Activated CD8-positive, alpha-beta memory T cell treated with anti-CD3 and anti-CD28 coated beads, Interleukin-2, amount 50 U/mL, for 24 hours (primary cell): ENCODE measurements at regions not wholly inside any gene's neighbourhood (a gene's known extent, or its start where the extent isn't known, plus 50 kb on each side); places are given as distances from the start of the nearest gene placed in this dataset.

Experiments
- DNase-seq: peaks from one replicate; pipeline ENCODE4 v3.0.0-alpha.2; 2020; ENCODE audit errors: extremely low read depth

GRCh38 chr2:64369706-64370105 is 84.3 kb upstream of the LGALSL start:
- no peak for DNase-seq

GRCh38 chr2:64371727-64372126 is 82.2 kb upstream of the LGALSL start:
- no peak for DNase-seq

DNA sequence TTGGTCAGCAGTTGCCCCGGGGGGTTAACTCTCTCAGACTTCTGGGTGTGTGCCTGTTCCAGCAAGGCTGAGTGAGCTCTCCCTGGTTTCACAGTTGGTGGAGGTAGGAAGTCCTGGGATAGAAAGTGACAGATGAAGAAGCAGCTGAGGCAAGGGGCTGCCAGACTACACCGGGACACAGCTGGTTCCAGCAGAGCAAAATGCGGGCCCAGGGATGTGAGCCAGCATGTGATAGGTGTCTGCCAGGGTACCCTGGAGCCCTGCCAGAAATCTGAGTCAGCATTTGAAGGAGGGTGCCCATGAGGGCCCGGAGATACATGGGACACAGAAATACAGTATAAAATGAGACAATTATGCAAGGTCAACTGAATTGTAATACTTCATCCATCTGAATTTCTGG is 79.3 kb upstream of the LGALSL start:
- DNase-seq: no peak

DNA sequence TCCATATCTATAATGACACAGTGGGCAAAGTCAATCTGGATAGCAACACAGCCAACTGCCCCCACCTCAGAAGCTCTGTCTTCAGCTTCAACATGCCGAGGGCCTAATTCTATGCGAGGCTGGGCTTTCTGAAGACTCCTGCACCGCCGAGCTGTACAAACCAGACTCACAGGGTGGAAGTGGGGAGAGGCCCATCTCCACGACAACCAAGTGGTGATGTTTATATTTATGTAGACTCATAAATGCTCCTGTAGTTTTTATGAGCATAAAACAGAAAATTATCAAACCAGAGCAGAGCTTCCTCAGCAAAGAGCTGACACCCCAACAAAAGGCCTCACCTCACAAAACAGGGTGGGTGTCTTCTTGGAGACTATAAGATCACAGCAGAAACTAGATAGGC is 77.0 kb upstream of the LGALSL start:
- DNase-seq: no peak

DNA sequence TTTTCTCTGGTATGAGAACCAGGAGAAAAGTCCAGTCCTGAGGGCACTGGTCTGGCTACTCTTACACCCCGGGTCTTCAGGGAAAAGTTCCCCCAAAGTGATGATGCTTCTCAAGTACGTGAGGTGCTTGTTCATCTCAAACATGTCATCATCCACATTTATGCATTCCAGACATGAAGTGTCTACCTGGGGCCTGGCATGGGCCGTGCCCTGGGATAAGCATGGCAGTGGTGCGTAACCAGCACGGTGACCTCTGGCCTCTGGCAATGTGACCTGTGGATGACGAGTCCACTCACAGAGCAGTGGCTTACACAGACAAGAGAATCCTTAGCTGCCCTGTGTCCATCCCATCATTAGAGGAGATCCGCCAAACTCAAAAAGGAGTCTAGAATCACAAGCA is 74.8 kb upstream of the LGALSL start:
- no peak for DNase-seq

DNA sequence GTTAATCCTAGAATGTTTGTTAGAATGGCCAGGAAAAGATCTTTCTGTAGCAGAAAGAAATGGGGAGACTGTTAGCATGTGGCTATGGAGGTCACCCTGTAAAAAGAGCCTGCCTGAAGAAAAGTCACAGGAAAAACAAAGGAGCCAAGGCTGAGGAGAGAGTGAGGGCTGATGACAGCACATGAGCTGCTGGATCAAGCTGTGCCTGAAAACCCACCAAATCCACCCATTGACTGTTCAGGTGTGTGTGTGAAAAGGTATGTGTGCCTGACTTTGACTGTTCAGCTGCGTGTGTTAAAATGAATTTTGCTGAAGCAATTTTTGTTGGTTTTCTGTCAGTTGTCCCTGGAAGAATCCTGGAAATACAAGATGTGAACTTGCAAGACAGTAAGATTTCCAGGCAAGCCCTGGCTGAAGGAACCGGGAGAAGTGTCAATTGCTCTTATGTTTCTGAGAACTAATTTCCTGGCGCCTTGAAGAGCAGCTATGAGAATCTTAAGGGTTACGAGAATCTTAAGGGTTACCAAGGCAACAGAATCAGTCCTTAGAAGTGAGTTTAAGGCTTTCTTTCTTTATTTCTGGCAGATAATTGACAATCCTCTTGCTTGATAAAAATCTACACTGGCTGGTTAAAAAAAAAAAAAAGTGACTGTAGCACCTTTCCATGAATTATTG is 73.0 kb upstream of the LGALSL start:
- DNase-seq: no peak

DNA sequence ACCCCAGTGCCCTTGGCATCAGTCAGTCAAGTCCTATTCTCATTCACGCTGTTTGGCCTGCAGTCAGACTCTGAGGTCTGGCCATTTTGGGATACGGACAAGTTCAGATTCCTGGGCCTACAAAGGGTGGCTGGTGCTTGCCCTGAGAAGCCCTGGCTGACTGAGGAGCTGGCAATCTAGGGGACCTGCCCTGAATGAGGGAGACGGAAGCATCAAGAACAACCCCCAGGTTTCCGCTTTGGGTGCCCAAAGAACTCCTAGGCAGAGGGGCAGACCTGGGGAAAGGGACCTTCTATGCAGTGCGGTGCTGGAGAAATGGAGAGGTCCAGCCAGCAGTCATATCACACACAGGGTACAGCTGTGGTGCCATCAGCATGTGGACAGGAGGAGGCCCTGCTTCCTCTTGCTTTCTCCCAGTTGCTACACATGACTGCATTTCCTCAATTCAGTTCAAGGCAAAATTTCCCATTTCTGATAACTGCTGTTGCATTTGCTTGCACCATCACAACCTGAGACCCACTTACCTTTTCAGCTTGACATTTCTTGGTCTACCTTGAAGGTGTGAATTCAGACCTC is 70.9 kb upstream of the LGALSL start:
- DNase-seq: no peak

GRCh38 chr2:64383881-64384280 is 70.1 kb upstream of the LGALSL start:
- DNase-seq: no peak

- no peak for DNase-seq
Measured at GRCh38 chr2:64386676-64387075, 67.3 kb upstream of the LGALSL start.

DNA sequence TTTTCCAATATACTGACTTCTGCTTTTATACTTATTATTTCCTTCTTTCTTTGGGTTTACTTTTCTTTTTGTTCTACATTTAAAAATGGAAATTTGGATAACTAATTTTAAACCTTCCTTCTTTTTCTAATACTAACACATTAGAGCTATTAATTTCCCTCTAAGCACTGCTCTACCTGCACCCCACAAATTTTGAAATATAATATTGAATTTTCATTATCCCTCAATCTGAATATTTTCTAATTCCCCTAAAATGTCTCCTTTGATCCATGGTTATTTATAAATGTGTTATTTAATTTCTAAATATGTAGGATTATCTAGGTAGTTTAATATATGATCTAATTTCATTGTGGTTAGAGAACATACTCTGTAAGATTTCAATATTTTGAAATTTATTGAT is 63.4 kb upstream of the LGALSL start:
- DNase-seq: no peak

GRCh38 chr2:64391424-64391823 is 62.5 kb upstream of the LGALSL start:
- DNase-seq: no peak

DNA sequence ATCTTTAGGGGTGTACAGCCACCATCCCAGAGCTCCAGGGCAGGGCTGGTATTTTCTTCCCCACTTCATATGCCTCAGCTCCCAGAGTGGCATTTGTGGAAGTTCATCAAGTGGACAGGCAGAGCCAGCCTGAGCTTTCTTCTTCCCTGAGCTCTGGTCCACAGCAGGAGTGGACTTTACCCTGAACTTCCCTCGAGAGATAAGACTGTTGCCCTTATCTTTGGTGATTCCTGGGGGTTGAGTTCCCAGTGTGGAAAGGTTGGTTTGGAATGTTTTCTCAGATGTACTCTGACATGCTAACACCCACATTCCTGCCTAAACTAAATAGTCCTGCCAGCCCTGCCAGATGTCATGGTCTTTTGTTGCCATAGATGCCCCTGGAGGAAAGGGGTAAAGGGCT is 62.0 kb upstream of the LGALSL start:
- no peak for DNase-seq

- DNase-seq: no peak
Measured at GRCh38 chr2:64392529-64392928, 61.4 kb upstream of the LGALSL start.

- no peak for DNase-seq
Measured at GRCh38 chr2:64393383-64394010, 60.5 kb upstream of the LGALSL start.

DNA sequence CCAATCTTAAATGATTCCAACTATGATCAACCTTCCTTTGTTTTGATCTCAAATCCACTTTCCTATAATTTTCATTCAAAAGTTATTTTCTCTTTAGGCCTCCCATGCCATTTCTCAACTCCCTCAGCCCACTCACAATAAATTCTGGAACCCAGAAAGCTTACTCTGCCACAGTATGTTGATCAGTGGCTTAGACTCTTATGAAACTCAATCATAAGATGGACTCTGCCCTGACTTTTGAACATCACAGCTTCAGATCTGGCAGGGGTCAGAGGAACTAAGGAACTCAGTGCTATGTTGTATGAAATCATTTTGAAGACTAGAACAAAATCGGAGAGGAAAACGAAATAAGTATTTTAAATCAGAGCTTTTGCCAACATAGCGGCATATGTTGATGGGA is 59.8 kb upstream of the LGALSL start:
- no peak for DNase-seq

DNA sequence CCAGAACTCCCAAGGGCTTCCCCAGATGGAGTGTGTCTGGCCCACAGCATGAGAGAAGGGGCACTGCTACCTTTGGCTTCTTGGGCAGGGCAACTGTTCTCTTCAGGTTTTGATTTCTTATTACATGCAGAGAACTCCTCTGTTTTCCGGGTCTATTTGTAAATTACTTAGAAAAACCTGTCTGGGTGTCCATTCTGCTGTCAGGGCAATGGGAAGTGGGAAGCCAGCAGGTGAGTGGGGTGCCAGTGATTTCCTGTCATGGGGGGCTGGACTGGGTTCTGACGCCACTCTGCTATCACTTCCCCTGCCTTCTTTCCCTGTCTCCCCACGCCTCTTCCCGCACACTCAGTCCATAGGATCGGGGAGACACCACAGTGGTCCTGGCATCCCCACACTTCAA is 58.0 kb upstream of the LGALSL start:
- no peak for DNase-seq

DNA sequence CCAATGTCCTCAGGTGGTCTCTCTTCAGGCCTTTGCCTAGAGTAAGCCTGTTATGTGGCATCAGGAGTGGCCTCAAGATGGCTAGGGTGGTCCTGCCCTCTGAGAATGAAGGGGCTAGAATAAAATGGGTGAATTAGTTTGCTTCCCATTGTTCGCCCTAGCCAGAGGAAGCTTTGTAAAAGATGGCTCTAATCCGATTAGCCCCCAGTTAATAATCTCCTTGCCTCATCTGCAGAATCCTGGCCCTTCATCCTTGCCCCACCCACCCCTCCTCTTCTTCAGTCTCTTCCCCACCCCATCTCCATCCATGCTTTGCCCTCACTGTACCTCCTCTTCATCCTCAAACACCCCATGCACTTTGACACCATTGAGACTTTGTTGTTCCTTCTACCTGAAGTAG is 57.4 kb upstream of the LGALSL start:
- DNase-seq: no peak

GRCh38 chr2:64398516-64399129 is 55.3 kb upstream of the LGALSL start:
- DNase-seq: no peak

DNA sequence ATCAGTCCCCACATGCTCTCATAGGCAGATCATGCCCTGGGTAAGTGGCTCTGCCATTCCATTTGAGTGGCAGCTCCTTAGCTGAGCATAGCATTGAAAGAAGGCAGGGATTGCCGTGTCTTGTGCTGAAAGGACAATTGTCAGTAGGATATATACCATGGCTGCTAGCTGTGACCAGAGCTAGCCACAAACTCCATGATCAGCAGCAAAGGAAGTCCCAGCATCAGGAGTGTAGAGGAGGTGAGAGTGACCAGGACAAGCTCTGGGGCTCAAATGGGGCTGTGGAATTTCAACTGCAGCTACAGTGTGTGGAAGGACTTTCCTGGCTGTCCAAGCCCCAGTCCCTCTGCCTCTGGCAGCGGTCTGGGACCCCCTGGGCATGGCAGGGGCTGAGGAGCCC is 54.4 kb upstream of the LGALSL start:
- no peak for DNase-seq

- no peak for DNase-seq
Measured at GRCh38 chr2:64400105-64400728, 53.7 kb upstream of the LGALSL start.

DNA sequence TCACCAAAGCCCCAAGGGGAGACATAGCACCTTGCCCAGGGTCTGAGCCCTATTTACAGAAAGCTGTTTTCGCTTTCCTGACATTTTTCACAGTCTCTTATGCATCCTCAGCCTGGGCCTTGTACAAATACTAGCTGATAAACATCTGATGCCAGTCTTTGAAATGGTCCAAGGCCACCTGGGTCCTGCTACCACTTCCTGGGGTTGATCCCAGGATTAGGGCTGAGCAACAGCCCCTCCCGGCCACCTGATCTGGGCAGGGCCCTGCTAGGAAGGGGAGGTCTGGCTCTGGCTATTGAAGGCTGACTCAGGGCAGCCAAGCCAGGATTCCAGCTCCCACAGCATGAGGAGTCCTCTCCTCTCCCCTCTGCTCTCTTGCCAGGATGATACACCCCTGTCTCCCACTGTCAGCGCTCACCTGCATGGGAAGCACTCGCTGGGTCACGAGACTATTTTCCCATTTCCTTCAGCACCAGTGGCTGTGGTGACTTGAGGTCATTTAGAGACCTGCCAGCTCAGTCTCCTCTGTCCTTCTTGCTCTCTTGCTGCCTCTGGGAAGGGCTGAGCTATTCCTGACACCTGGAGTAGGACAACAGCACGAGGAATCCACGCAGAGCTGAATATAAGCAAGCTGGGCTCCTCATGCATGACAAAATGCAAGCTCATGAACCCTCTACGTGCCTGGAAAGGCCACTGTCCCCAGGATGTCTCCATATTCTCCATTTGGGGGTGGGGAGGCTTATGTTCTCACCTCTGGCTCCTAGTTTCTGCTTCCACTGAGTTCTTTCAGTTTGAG is 53.0 kb upstream of the LGALSL start:
- DNase-seq: no peak

DNA sequence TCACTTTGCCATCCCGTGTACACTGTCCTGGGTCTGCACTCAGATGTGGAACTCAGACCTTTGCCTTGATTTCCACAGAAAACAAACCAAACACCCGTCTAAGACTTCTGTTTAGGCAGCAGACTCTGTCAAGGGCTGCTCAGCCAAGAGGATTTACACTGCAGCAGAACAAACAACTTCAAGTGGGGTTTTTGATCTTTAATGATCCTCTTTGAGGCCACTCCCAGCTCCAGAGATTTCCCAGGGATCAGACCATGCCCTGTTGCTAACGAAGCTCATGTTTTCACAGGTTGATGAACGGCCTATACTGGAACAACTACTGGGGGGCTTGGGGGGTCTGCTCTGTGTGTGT is 52.5 kb upstream of the LGALSL start:
- DNase-seq: no peak
